ENCODE measurements at regions not wholly inside any gene's neighbourhood (a gene's known extent, or its start where the extent isn't known, plus 50 kb on each side); places are given as distances from the start of the nearest gene placed in this dataset.

- Mint-ChIP-seq H3K4me1 (ENCODE audit: low read depth) (no peaks in the 10 kb centered on the region), H3K27ac (no peak overlapping the region), H3K4me3 (no peak overlapping the region), H3K36me3 (no peaks in the 10 kb centered on the region), H3K27me3 (peaks cover 17% of the 10 kb centered on the region), H3K9me3 (ENCODE audit: low read depth) (no peaks in the 10 kb centered on the region)
Measured at GRCh38 chr6:1049900-1050299, 262.0 kb upstream of the FOXQ1 start.

GRCh38 chr6:1049170-1049569, 262.7 kb upstream of the FOXQ1 start:
- no peak overlapping the region for H3K27ac Mint-ChIP-seq
- H3K4me3 Mint-ChIP-seq = no peak overlapping the region
- no peaks in the 10 kb centered on the region for H3K9me3 Mint-ChIP-seq (ENCODE audit: low read depth)
- H3K36me3 Mint-ChIP-seq = no peaks in the 10 kb centered on the region
- no peaks in the 10 kb centered on the region for H3K4me1 Mint-ChIP-seq (ENCODE audit: low read depth)
- H3K27me3 Mint-ChIP-seq = peaks cover 17% of the 10 kb centered on the region

GRCh38 chr6:1047981-1048541, 263.8 kb upstream of the FOXQ1 start:
- Mint-ChIP-seq H3K9me3 (ENCODE audit: low read depth) (no peaks in the 10 kb centered on the region), H3K27me3 (peaks cover 20% of the 10 kb centered on the region), H3K4me1 (ENCODE audit: low read depth) (no peaks in the 10 kb centered on the region), H3K4me3 (no peak overlapping the region), H3K27ac (no peak overlapping the region), H3K36me3 (no peaks in the 10 kb centered on the region)

GRCh38 chr6:1045239-1045638, 266.7 kb upstream of the FOXQ1 start:
- Mint-ChIP-seq H3K27me3 (peaks cover 25% of the 10 kb centered on the region), H3K4me1 (ENCODE audit: low read depth) (no peaks in the 10 kb centered on the region), H3K27ac (no peak overlapping the region), H3K36me3 (no peaks in the 10 kb centered on the region), H3K9me3 (ENCODE audit: low read depth) (no peaks in the 10 kb centered on the region), H3K4me3 (no peak overlapping the region)

GRCh38 chr6:1044040-1044836, 267.7 kb upstream of the FOXQ1 start:
- no peaks in the 10 kb centered on the region for H3K4me1 Mint-ChIP-seq (ENCODE audit: low read depth)
- no peaks in the 10 kb centered on the region for H3K9me3 Mint-ChIP-seq (ENCODE audit: low read depth)
- no peak overlapping the region for H3K4me3 Mint-ChIP-seq
- H3K27ac Mint-ChIP-seq = no peak overlapping the region
- H3K36me3 Mint-ChIP-seq = no peaks in the 10 kb centered on the region
- peaks cover 24% of the 10 kb centered on the region for H3K27me3 Mint-ChIP-seq

GRCh38 chr6:1043458-1043836, 268.5 kb upstream of the FOXQ1 start:
- H3K27me3 Mint-ChIP-seq = peaks cover 25% of the 10 kb centered on the region

GRCh38 chr6:1042583-1043457, 269.1 kb upstream of the FOXQ1 start:
- Mint-ChIP-seq H3K27ac (no peak overlapping the region), H3K4me1 (ENCODE audit: low read depth) (no peaks in the 10 kb centered on the region), H3K36me3 (no peaks in the 10 kb centered on the region), H3K27me3 (peaks cover 21% of the 10 kb centered on the region), H3K9me3 (ENCODE audit: low read depth) (no peaks in the 10 kb centered on the region), H3K4me3 (no peak overlapping the region)

More at GRCh38 chr6:1043458-1043836, 268.5 kb upstream of the FOXQ1 start:
- Mint-ChIP-seq H3K4me3 (no peak overlapping the region), H3K27ac (no peak overlapping the region), H3K9me3 (ENCODE audit: low read depth) (no peaks in the 10 kb centered on the region), H3K36me3 (no peaks in the 10 kb centered on the region), H3K4me1 (ENCODE audit: low read depth) (no peaks in the 10 kb centered on the region)

- H3K36me3 Mint-ChIP-seq = no peaks in the 10 kb centered on the region
- H3K4me1 Mint-ChIP-seq (ENCODE audit: low read depth) = no peaks in the 10 kb centered on the region
- no peak overlapping the region for H3K4me3 Mint-ChIP-seq
- no peaks in the 10 kb centered on the region for H3K9me3 Mint-ChIP-seq (ENCODE audit: low read depth)
- peaks cover 17% of the 10 kb centered on the region for H3K27me3 Mint-ChIP-seq
- no peak overlapping the region for H3K27ac Mint-ChIP-seq
Measured at GRCh38 chr6:1040393-1040792, 271.5 kb upstream of the FOXQ1 start.

- no peaks in the 10 kb centered on the region for H3K36me3 Mint-ChIP-seq
- no peak overlapping the region for H3K4me3 Mint-ChIP-seq
- H3K9me3 Mint-ChIP-seq (ENCODE audit: low read depth) = no peaks in the 10 kb centered on the region
- peaks cover 18% of the 10 kb centered on the region for H3K27me3 Mint-ChIP-seq
- H3K27ac Mint-ChIP-seq = no peak overlapping the region
- no peaks in the 10 kb centered on the region for H3K4me1 Mint-ChIP-seq (ENCODE audit: low read depth)
Measured at GRCh38 chr6:1039746-1040145, 272.2 kb upstream of the FOXQ1 start.

GRCh38 chr6:1039191-1039590, 272.7 kb upstream of the FOXQ1 start:
- Mint-ChIP-seq H3K4me3 (no peak overlapping the region), H3K27me3 (peaks cover 18% of the 10 kb centered on the region), H3K27ac (no peak overlapping the region)

GRCh38 chr6:1037430-1038202, 274.3 kb upstream of the FOXQ1 start:
- H3K27ac Mint-ChIP-seq = no peak overlapping the region
- H3K4me1 Mint-ChIP-seq (ENCODE audit: low read depth) = no peaks in the 10 kb centered on the region
- H3K27me3 Mint-ChIP-seq = peaks cover 18% of the 10 kb centered on the region
- no peaks in the 10 kb centered on the region for H3K36me3 Mint-ChIP-seq
- H3K4me3 Mint-ChIP-seq = no peak overlapping the region
- H3K9me3 Mint-ChIP-seq (ENCODE audit: low read depth) = no peaks in the 10 kb centered on the region

More at GRCh38 chr6:1039191-1039590, 272.7 kb upstream of the FOXQ1 start:
- Mint-ChIP-seq H3K9me3 (ENCODE audit: low read depth) (no peaks in the 10 kb centered on the region), H3K4me1 (ENCODE audit: low read depth) (no peaks in the 10 kb centered on the region), H3K36me3 (no peaks in the 10 kb centered on the region)

- no peaks in the 10 kb centered on the region for H3K36me3 Mint-ChIP-seq
- peaks cover 10% of the 10 kb centered on the region for H3K27me3 Mint-ChIP-seq
- H3K9me3 Mint-ChIP-seq (ENCODE audit: low read depth) = no peaks in the 10 kb centered on the region
- H3K27ac Mint-ChIP-seq = no peak overlapping the region
- H3K4me3 Mint-ChIP-seq = no peak overlapping the region
- no peaks in the 10 kb centered on the region for H3K4me1 Mint-ChIP-seq (ENCODE audit: low read depth)
Measured at GRCh38 chr6:1035401-1035800, 276.5 kb upstream of the FOXQ1 start.

- Mint-ChIP-seq H3K27ac (no peak overlapping the region), H3K4me1 (ENCODE audit: low read depth) (no peaks in the 10 kb centered on the region), H3K27me3 (peaks cover 11% of the 10 kb centered on the region), H3K4me3 (no peak overlapping the region), H3K36me3 (no peaks in the 10 kb centered on the region), H3K9me3 (ENCODE audit: low read depth) (no peaks in the 10 kb centered on the region)
Measured at GRCh38 chr6:1031720-1032119, 280.2 kb upstream of the FOXQ1 start.

GRCh38 chr6:1029141-1029540, 282.8 kb upstream of the FOXQ1 start:
- no peaks in the 10 kb centered on the region for H3K4me1 Mint-ChIP-seq (ENCODE audit: low read depth)
- no peaks in the 10 kb centered on the region for H3K9me3 Mint-ChIP-seq (ENCODE audit: low read depth)
- H3K27me3 Mint-ChIP-seq = peaks cover 8% of the 10 kb centered on the region
- H3K4me3 Mint-ChIP-seq = no peak overlapping the region
- H3K36me3 Mint-ChIP-seq = no peaks in the 10 kb centered on the region
- H3K27ac Mint-ChIP-seq = no peak overlapping the region
